ENCODE measurements at regions not wholly inside any gene's neighbourhood (a gene's known extent, or its start where the extent isn't known, plus 50 kb on each side); places are given as distances from the start of the nearest gene placed in this dataset.
A peak's percentile ranks its signal among the peaks of the same experiment; 100 is the strongest.
"Not testable (repeated sequence)": the region's sequence is repeated elsewhere in the genome, so short reads cannot be mapped to it uniquely, and the experiment has no call there.

DNA sequence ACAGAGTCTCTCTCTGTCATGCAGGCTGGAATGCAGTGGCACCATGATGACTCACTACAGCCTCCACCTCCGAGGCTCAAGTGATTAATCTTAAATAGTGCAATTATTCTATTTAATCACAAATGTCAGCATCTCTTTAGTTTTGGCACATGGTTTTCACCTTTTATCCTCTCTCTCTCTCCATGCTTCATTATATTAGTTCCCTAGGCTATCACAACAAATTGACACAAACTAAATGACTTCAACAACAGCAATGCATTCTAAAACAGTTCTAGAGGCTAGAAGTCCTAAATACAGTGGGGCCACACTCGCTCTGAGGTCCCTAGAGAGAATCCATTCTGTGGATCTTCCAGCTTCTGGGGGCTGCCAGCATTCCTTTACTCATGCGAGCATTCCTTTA, 178.2 kb upstream of the ZNG1F start:
- not testable (repeated sequence) for H3K36me3 ChIP-seq (ENCODE audit: control insufficient read depth, low read length); H3K4me2 ChIP-seq (ENCODE audit: low read length); H3K4me1 ChIP-seq (ENCODE audit: control insufficient read depth, low read length); H4K20me1 ChIP-seq (ENCODE audit: control insufficient read depth, insufficient read depth, low read depth, low read length); H3K79me2 ChIP-seq (ENCODE audit: control insufficient read depth, low read length); H3K4me3 ChIP-seq (ENCODE audit: low read length); H3K9me3 ChIP-seq (ENCODE audit: control insufficient read depth, insufficient read depth, low read length); H3K9me2 ChIP-seq (replicated peaks; ENCODE audit: control insufficient read depth, low read length); H3K27me3 ChIP-seq (ENCODE audit: control insufficient read depth, low read length); H3F3A ChIP-seq (ENCODE audit: control insufficient read depth, insufficient read depth); H3K27ac ChIP-seq (ENCODE audit: low read depth, low read length)

DNA sequence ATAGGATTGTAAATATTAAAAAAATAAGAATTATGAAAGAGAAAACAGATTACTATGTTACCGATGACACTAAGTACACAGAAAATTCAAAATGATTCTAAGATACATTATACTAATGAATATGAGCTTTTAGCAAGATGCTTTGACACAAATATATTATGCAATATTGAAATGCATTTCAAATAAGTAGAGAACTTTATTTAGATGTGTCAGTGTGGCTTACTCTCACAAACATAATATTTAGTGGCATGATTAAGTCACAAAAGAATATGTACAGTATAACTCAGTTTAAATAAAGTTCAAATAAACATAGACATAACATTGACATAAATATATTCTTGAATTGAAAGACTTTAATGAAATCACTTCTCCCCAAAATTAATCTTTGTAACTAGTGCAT, 172.7 kb upstream of the ZNG1F start:
- H3K79me2 ChIP-seq (ENCODE audit: control insufficient read depth, low read length): peaks cover 17% of the 10 kb centered on the region
- not testable (repeated sequence) for H3K27ac ChIP-seq (ENCODE audit: low read depth, low read length); H3K36me3 ChIP-seq (ENCODE audit: control insufficient read depth, low read length); H3K9me2 ChIP-seq (replicated peaks; ENCODE audit: control insufficient read depth, low read length); H3K4me2 ChIP-seq (ENCODE audit: low read length); H3K9me3 ChIP-seq (ENCODE audit: control insufficient read depth, insufficient read depth, low read length); H3F3A ChIP-seq (ENCODE audit: control insufficient read depth, insufficient read depth); H4K20me1 ChIP-seq (ENCODE audit: control insufficient read depth, insufficient read depth, low read depth, low read length); H3K4me3 ChIP-seq (ENCODE audit: low read length); H3K27me3 ChIP-seq (ENCODE audit: control insufficient read depth, low read length); H3K4me1 ChIP-seq (ENCODE audit: control insufficient read depth, low read length)

DNA sequence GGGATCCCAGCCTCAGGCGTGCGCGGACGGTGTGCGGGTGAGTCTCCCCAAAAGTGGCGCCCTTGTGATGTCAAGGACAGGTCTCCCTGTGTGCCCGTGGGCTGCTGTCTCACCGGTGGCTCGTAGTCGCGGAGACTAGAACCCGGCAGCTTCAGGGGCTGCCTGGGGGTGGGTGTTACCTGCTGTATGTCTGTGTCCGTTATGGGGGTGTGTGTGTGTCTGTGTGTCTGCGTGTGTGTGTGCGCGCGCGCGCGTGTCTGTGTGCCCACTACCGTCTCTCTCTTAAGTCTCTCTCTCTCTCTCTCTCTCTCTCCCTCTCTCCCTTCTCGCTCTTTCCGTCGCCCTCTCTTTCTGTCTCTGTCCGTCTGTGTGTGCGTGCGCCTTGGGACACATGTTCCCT, 170.0 kb upstream of the ZNG1F start:
- not testable (repeated sequence) for H3K27me3 ChIP-seq (ENCODE audit: control insufficient read depth, low read length); H3K9me2 ChIP-seq (replicated peaks; ENCODE audit: control insufficient read depth, low read length); H3K9me3 ChIP-seq (ENCODE audit: control insufficient read depth, insufficient read depth, low read length); H3K36me3 ChIP-seq (ENCODE audit: control insufficient read depth, low read length); H3F3A ChIP-seq (ENCODE audit: control insufficient read depth, insufficient read depth); H4K20me1 ChIP-seq (ENCODE audit: control insufficient read depth, insufficient read depth, low read depth, low read length)
- Histone ChIP-seq H3K4me3 (ENCODE audit: low read length) (peak overlapping the region; percentile 80), H3K79me2 (ENCODE audit: control insufficient read depth, low read length) (peaks cover 17% of the 10 kb centered on the region), H3K27ac (ENCODE audit: low read depth, low read length) (peak overlapping the region; percentile 38), H3K4me2 (ENCODE audit: low read length) (peak overlapping the region; percentile 56), H3K4me1 (ENCODE audit: control insufficient read depth, low read length) (peaks cover 11% of the 10 kb centered on the region)

DNA sequence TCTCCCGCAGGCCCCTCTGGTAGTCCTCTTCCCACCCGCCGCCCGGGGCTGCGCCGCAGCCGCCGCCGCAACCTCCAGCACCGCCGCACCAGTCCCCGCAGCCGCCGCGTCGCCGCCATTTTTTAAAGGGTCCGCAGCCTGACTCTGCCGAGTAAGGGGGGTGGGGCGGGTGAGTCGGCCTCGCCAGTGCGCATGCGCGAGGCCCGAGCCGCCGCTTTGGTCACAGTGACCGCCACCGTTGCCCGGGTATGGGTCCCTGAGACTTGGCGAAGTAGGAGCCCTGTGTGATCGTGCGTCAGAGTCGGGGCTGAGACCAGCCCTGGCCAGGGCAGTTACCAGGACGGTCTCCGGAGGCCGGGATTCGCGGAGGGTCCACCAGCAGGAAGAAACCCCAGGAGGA, 169.6 kb upstream of the ZNG1F start:
- H3K4me2 ChIP-seq (ENCODE audit: low read length): peak overlapping the region; percentile 56
- H3F3A ChIP-seq (ENCODE audit: control insufficient read depth, insufficient read depth); H3K27me3 ChIP-seq (ENCODE audit: control insufficient read depth, low read length); H3K9me3 ChIP-seq (ENCODE audit: control insufficient read depth, insufficient read depth, low read length); H3K9me2 ChIP-seq (replicated peaks; ENCODE audit: control insufficient read depth, low read length); H4K20me1 ChIP-seq (ENCODE audit: control insufficient read depth, insufficient read depth, low read depth, low read length); H3K36me3 ChIP-seq (ENCODE audit: control insufficient read depth, low read length): not testable (repeated sequence)
- H3K27ac ChIP-seq (ENCODE audit: low read depth, low read length): peak overlapping the region; percentile 43
- H3K4me3 ChIP-seq (ENCODE audit: low read length): peak overlapping the region; percentile 80
- peaks cover 11% of the 10 kb centered on the region for H3K4me1 ChIP-seq (ENCODE audit: control insufficient read depth, low read length)
- H3K79me2 ChIP-seq (ENCODE audit: control insufficient read depth, low read length): peaks cover 17% of the 10 kb centered on the region

DNA sequence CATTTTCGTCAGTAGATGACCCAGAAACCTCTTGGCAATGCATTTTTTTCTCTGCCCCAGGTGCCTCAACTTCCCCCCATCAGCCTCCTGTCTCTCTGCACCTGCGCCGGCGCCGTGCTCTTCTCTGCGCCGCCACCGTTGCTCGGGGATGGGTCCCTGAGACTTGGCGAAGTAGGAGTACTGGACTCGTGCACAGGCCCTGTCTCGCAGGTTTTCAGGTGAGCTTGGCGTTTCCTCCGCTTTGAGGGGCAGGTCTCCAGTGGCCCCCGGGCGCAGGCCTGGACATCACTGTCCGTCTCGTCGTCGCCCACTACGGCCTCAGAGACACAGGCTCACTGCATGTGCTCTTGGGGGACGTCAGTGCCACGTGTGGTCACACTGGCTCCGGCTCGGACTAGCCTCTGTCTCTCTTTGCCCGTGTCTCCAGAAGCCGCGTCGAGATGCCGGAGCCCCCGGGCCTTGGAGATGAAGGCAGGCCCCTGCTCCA, 168.8 kb upstream of the ZNG1F start:
- peaks cover 17% of the 10 kb centered on the region for H3K79me2 ChIP-seq (ENCODE audit: control insufficient read depth, low read length)
- H3K4me3 ChIP-seq (ENCODE audit: low read length): peak overlapping the region; percentile 80
- not testable (repeated sequence) for H3K9me2 ChIP-seq (replicated peaks; ENCODE audit: control insufficient read depth, low read length); H3K9me3 ChIP-seq (ENCODE audit: control insufficient read depth, insufficient read depth, low read length); H3K36me3 ChIP-seq (ENCODE audit: control insufficient read depth, low read length); H3K27me3 ChIP-seq (ENCODE audit: control insufficient read depth, low read length); H4K20me1 ChIP-seq (ENCODE audit: control insufficient read depth, insufficient read depth, low read depth, low read length); H3F3A ChIP-seq (ENCODE audit: control insufficient read depth, insufficient read depth)
- H3K27ac ChIP-seq (ENCODE audit: low read depth, low read length): peak overlapping the region; percentile 43
- peaks cover 11% of the 10 kb centered on the region for H3K4me1 ChIP-seq (ENCODE audit: control insufficient read depth, low read length)
- peak overlapping the region; percentile 56 for H3K4me2 ChIP-seq (ENCODE audit: low read length)

DNA sequence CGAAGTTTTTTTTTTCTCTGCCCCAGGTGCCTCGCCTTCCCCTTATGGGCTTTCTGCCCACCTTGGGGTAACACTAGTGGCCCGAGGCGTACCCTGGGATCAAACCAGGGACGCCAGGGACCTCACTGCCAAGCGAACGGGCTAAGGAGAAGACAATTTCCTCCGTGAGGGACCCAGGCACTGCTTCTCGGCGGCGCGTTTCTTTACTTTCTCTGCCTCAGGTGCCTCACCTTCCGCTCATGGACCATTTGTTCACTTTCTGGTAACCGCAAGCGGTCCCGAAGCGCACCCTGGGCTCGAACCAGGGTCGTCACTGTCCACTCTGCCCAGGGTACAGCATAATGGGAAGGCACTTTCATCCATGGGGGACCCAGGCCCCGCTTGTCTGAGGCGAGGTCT, 168.2 kb upstream of the ZNG1F start:
- not testable (repeated sequence) for H3K9me2 ChIP-seq (replicated peaks; ENCODE audit: control insufficient read depth, low read length); H3K27me3 ChIP-seq (ENCODE audit: control insufficient read depth, low read length); H3K36me3 ChIP-seq (ENCODE audit: control insufficient read depth, low read length); H3K9me3 ChIP-seq (ENCODE audit: control insufficient read depth, insufficient read depth, low read length); H4K20me1 ChIP-seq (ENCODE audit: control insufficient read depth, insufficient read depth, low read depth, low read length); H3F3A ChIP-seq (ENCODE audit: control insufficient read depth, insufficient read depth)
- peak overlapping the region; percentile 77; the same call in 1 of the 2 replicates for H3K27ac ChIP-seq (ENCODE audit: low read depth, low read length)
- H3K4me3 ChIP-seq (ENCODE audit: low read length): peak overlapping the region; percentile 80
- peak overlapping the region; percentile 56 for H3K4me2 ChIP-seq (ENCODE audit: low read length)
- peaks cover 17% of the 10 kb centered on the region for H3K79me2 ChIP-seq (ENCODE audit: control insufficient read depth, low read length)
- H3K4me1 ChIP-seq (ENCODE audit: control insufficient read depth, low read length): peaks cover 11% of the 10 kb centered on the region

DNA sequence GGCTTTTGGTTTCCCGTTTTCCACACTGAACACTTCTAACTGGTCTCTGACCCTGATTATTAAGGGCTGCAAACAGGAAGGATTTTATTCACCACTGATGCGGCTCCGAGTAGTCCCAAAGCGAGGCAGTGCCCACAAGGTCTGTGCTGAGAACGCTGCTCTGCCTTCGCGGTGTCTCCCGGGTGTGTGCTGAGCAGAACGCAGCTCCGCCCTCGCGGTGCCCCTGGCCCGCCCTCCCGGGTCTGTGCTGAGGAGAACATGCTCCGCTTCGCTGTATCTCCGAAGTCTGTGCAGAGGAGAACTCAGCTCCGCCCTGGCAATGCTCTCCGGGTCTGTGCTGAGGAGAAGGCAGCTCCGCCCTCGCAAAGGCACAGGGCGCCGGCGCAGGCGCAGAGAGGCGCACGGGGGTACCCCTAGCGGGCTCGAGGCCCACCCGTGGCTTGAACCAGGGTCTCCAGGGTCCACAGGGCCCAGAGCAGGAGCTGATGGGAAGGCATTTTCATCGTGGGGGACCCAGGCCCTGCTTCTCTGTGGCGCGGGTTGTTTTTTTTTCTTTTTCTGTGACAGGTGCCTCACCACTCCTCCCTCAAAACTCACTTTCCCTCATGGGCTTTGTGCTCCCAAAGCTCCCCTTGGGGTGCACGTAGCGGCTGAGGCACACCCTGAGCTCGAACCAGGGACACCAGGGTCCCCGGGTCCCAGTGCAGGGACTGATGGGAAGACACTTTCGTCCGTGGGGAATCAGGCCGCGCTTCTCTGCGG, 167.7 kb upstream of the ZNG1F start:
- not testable (repeated sequence) for H3K9me2 ChIP-seq (replicated peaks; ENCODE audit: control insufficient read depth, low read length); H3K27me3 ChIP-seq (ENCODE audit: control insufficient read depth, low read length); H3K36me3 ChIP-seq (ENCODE audit: control insufficient read depth, low read length); H4K20me1 ChIP-seq (ENCODE audit: control insufficient read depth, insufficient read depth, low read depth, low read length); H3K9me3 ChIP-seq (ENCODE audit: control insufficient read depth, insufficient read depth, low read length); H3F3A ChIP-seq (ENCODE audit: control insufficient read depth, insufficient read depth)
- H3K27ac ChIP-seq (ENCODE audit: low read depth, low read length): peak overlapping the region; percentile 77
- peak overlapping the region; percentile 56 for H3K4me3 ChIP-seq (ENCODE audit: low read length)
- peaks cover 16% of the 10 kb centered on the region for H3K79me2 ChIP-seq (ENCODE audit: control insufficient read depth, low read length)
- H3K4me2 ChIP-seq (ENCODE audit: low read length): peak overlapping the region; percentile 56
- H3K4me1 ChIP-seq (ENCODE audit: control insufficient read depth, low read length): peaks cover 11% of the 10 kb centered on the region

DNA sequence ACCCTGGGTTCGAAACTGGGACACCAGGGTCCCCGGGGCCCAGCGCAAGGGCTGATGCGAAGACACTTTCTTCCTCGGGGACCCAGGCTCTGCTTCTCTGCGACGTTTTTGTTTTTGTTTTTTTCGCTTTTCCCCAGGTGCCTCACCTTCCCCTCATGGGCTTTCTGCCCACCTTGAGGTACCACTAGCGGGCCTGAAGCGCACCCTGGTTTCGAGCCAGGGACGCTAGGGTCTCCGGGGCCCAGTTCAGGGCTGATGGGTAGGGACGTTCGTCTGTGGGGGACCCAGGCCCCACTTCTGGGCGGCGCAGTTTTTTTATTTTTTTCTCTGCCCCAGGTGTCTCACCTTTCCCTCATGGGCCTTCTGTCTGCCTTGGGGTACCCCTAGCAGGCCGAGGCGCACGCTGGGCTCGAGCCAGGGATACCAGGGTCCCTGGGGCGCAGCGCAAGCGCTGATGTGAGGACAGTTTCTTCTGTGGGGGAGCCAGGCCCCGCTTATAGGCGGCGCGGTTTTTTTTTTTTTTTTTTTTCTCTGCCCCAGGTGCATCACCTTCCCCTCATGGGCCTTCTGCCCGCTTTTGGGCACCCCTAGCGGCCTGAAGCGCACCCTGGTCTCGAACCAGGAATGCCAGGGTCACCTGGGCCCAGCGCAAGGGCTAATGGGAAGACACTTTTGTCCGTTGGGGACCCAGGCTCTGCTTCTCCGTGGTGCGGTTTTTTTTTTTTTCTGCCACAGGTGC, 166.8 kb upstream of the ZNG1F start:
- H3K36me3 ChIP-seq (ENCODE audit: control insufficient read depth, low read length); H4K20me1 ChIP-seq (ENCODE audit: control insufficient read depth, insufficient read depth, low read depth, low read length); H3F3A ChIP-seq (ENCODE audit: control insufficient read depth, insufficient read depth); H3K9me2 ChIP-seq (replicated peaks; ENCODE audit: control insufficient read depth, low read length); H3K27me3 ChIP-seq (ENCODE audit: control insufficient read depth, low read length); H3K9me3 ChIP-seq (ENCODE audit: control insufficient read depth, insufficient read depth, low read length): not testable (repeated sequence)
- Histone ChIP-seq H3K79me2 (ENCODE audit: control insufficient read depth, low read length) (peaks cover 14% of the 10 kb centered on the region), H3K27ac (ENCODE audit: low read depth, low read length) (peak overlapping the region; percentile 77), H3K4me2 (ENCODE audit: low read length) (peak overlapping the region; percentile 55), H3K4me1 (ENCODE audit: control insufficient read depth, low read length) (peaks cover 11% of the 10 kb centered on the region), H3K4me3 (ENCODE audit: low read length) (peak overlapping the region; percentile 56)
